D721Med (cell line): ENCODE measurements at regions not wholly inside any gene's neighbourhood (a gene's known extent, or its start where the extent isn't known, plus 50 kb on each side); places are given as distances from the start of the nearest gene placed in this dataset.

Source experiments
- DNase-seq: peaks from one replicate; pipeline ENCODE4 v3.0.0; 2011; ENCODE audit warnings: low spot score; ENCODE audit not compliant: insufficient read length
- FAIRE-seq: peaks from 2 replicates; lab custom pipeline; 2011; peaks lifted over from hg19 to GRCh38; lab: Jason Lieb, UNC
- CTCF ChIP-seq: IDR thresholded peaks from 2 replicates; pipeline ENCODE4 v1.5.1; 2012; ENCODE audit warnings: mild to moderate bottlenecking, control low read depth; ENCODE audit not compliant: insufficient read depth; ENCODE audit errors: missing control alignments

- no peak for TF ChIP-seq CTCF
- FAIRE-seq, result no peak
- no peak for DNase-seq
These were observed 371.2 kb downstream of the CTTN start for GRCh38 chr11:70769521-70769920.

GRCh38 chr11:70771099-70771885 lies 373.0 kb downstream of the CTTN start:
- no peak for DNase-seq
- FAIRE-seq, result no peak
- TF ChIP-seq CTCF, result no peak

GRCh38 chr11:70772950-70773349 lies 374.6 kb downstream of the CTTN start:
- DNase-seq (no peak), FAIRE-seq (no peak)
- TF ChIP-seq CTCF, result no peak

GRCh38 chr11:70775386-70776075 lies 377.2 kb downstream of the CTTN start:
- TF ChIP-seq CTCF, result no peak
- DNase-seq (no peak), FAIRE-seq (no peak)

- DNase-seq, result no peak
- no peak for FAIRE-seq
- TF ChIP-seq CTCF, result no peak
These were observed 378.7 kb downstream of the CTTN start for GRCh38 chr11:70776914-70777532.

- DNase-seq (no peak), FAIRE-seq (no peak)
- TF ChIP-seq CTCF, result no peak
These were observed 380.6 kb downstream of the CTTN start for GRCh38 chr11:70778883-70779282.
